Stimulated activated CD8-positive, alpha-beta memory T cell treated with anti-CD3 and anti-CD28 coated beads, Interleukin-15, amount 100 ng/mL, for 24 hours (primary cell): ENCODE measurements at regions not wholly inside any gene's neighbourhood (a gene's known extent, or its start where the extent isn't known, plus 50 kb on each side); places are given as distances from the start of the nearest gene placed in this dataset.
"Not testable (repeated sequence)": the region's sequence is repeated elsewhere in the genome, so short reads cannot be mapped to it uniquely, and the experiment has no call there.

ENCODE experiments used
- DNase-seq: peaks from one replicate; pipeline ENCODE4 v3.0.0-alpha.2; 2020; ENCODE audit warnings: low read depth

DNA sequence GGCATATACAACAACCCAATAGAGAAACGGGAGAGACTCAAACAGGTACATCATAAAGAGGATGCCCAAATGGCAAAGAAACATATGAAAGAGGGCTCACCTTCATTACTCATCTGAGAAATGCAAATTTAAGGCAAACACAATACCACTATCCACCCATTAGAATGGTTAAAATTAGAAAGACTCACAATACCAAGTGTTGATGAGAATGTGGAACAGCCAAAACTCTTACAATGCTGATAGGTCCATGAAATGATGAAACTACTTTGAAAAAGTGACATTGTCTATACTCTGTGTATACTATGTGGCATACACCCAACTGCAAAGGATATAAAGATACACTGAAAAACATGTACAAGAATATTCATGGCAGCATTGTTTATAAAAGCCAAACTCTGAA is 96.2 kb upstream of the TSHZ3 start:
- DNase-seq, result no peak

GRCh38 chr19:31448221-31448657 is 99.0 kb upstream of the TSHZ3 start:
- DNase-seq, result no peak

DNA sequence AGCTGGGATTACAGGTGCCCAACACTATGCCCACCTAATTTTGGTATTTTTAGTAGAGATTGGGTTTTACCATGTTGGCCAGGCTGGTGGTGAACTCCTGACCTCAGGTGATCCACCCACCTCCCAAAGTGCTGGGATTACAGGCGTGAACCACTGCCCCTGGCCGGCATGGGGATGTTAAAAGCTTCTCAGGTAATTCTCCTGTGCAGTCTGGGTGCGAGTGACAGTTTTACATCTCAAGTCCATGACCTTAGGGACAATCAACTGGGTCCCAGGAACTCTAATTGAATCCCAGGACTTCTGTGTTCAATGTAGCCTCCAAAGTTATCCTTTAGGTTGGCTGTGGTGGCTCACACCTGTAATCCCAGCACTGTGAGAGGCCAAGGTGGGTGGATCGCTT is 100.1 kb upstream of the TSHZ3 start:
- DNase-seq, result no peak

DNA sequence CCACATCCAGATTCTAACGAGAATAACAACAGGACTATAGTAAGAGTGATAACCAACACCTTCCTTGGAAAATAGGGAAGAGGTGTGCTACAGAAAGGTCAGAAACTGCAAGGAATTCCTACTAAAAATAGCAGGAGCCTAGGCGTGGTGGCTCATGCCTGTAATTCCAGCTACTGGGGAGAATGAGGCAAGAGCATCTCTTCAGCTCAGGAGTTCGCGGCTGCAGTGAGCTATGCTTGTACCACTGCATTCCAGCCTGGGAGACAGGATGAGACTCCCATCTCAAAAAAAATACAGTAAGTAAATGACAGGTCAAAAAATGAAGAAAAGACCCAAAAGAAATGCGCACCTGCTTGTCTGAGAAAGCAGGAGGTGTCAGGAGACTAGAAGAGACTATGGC is 101.5 kb upstream of the TSHZ3 start:
- DNase-seq, result no peak

DNA sequence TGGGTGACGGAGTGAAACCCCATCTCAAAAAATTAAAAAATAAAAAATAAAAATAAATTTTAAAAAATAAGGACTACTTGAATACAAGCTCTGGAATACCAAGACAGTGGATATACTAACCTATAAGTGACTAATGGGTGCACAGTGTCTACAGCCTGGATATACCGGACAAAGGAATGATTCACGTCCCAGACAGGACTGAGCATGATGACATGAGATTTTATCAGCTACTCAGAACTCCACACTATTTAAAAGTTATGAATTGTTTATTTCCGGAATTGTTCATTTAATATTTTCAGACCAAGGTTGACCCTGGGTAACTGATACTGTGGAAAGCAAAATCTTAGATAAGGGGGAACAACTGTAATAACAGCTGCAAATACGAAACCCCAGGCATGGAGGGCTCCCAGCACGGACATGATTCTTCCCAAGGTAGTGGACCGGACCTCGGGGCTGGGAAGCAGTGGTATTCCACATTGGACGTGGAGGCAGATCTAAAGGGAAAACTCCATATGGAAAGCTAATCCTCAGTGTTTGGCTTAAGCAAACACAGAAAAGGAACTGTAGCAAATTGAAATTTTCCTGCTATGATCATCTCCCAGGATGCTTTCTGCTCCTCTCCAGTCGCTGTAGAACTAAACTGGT is 102.6 kb upstream of the TSHZ3 start:
- no peak for DNase-seq

DNA sequence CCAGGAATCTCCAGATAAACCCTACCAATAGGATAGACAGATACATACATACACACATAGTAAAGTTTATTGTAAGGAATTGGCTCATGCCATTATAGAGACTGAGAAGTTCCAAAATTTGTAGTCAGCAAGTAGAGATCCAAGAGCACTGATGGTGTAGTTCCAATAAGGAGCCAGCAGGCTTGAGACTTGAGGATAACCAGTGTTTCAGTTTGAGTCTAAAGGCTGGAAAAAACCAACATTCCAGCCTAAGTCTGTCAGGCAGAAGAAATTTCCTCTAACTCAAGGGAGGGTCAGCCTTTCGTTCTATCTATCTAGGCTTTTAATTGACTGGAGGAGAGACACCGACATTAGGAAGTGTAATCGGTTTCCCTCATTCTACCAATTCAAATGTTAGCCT is 110.2 kb upstream of the TSHZ3 start:
- DNase-seq, result no peak

- no peak for DNase-seq
Observed at GRCh38 chr19:31461814-31462539, 112.7 kb upstream of the TSHZ3 start.

GRCh38 chr19:31470229-31470939 is 121.1 kb upstream of the TSHZ3 start:
- DNase-seq, result no peak

DNA sequence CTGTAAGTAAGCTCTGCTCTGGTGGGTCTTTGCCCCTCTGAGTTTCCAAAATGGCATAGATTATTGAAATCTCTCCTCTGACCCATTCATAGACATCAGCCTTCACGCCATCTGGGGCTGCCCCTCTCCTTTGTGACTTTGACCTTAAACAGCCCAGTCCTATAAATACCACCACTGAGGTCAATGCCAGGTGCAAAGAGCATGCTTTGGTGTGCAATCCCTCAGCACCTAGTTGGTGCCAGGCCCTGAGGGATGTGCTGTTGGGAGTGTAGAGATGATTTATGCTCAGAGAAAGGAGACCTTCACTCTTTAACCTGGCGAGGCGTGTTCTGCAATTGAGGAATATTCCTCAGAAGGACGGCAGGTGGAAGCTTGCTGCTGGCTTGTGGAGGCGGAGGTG is 121.7 kb upstream of the TSHZ3 start:
- DNase-seq, result no peak

DNA sequence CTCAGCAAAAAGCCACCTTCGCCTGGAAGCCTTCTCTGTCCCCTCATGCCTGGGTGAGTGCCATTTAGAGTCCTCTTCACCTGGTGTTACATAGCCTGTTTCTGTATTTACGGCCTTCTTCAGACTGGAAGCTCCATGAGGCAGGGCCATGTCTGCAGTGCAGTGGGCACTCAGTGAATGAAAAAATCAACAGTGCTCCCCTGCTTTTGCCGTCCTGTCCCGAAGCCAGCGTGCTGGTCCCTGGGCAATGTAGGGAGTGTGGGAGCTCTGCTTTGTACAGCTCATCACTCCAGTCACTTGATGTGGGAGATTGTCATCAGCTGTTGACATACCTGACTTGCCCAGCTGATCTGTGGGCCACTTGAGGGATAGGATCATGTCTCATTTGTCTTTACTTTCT is 129.0 kb upstream of the TSHZ3 start:
- no peak for DNase-seq

GRCh38 chr19:31483226-31483857 is 134.1 kb upstream of the TSHZ3 start:
- DNase-seq, result no peak

- DNase-seq, result not testable (repeated sequence)
Observed at GRCh38 chr19:31484858-31485410, 135.7 kb upstream of the TSHZ3 start.

DNA sequence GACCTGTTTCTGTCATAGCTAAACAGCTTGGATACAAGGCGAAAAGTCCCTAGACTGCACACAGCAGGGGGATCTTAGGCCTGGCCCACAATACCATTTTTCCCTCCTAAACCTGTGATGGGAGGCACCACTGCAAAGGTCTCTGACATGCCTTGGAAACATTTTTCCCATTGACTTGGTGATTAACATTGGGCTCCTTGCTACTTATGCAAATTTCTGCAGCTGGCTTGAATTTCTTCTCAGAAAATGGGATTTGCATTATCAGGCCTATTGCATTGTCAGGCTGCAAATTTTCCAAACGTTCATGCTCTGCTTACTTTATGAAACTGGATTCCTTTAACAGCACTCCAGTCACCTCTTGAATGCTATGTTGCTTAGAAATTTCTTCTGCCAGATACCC is 136.2 kb upstream of the TSHZ3 start:
- DNase-seq, result no peak

DNA sequence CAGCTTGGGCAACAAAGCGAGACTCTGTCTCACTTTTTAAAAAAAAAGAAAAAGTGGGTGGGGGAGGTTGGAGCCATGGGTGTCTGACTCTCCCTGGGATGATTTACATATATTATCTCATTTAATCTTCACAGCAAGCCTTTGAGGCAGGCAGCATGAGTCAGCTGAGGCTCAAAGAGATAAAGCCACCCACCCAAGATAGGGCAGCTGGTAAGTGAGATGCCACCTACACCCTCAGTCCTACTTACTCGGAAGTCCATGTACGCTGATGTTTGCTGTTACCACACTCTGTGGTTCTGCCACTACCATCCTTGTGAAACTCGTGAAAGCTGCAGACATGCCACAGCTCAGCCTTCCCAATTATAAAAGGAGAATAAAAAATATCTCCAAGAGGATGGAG is 142.0 kb upstream of the TSHZ3 start:
- DNase-seq, result no peak

DNA sequence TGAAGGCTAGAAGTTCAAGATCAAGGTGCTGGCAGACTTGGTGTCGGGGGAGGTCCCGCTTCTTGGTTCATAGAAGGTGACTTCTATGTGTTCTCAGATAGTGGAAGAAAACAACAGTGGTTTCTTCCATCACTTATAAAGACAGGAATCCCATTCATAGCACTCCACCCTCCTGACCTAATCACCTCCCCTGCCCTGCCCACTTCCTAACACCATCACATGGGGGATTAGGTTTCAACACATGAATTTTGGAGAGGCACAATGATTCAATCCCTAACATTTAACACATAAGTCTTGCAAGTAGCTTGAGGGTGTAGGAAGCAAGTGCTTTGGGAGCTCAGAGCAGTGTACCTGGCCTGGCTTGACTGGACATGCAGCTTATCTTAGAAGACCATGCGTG is 142.8 kb upstream of the TSHZ3 start:
- DNase-seq, result no peak

DNA sequence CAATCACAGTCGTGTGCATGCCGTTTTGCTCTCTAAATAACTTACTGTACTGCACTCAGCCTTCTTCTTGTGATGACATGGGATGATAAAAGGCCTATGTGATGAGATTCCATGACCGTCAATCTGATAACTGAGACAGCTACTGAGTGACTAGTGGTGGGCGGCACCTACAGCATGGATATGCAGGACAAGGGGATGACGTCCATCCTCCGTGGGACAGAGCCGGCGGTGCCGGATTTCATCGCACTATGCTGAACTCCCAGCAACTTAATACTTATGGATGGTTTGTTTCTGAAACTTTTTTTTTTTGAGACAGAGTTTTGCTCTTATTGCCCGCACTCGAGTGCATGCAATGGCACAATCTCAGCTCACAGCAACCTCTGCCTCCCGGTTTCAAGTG is 146.8 kb upstream of the TSHZ3 start:
- DNase-seq, result no peak

DNA sequence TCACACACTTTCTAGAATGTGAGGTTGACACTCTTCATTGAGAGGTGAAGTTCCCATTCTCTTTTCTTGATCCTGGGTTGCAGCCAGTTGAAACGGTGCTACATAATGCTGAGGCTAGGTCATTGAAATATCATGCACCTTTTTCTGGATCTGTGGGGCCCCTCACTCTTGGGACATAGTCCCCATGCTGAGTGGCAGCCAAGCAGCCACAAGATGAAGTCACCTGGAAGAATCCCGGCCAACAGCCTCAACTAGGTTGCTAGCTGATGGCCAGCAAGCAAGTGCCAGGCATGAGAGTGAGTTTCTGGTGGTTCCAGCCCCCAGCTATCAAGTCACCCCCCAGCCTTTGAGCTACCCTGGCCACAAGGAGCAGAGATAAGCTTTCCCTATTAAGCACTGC is 148.5 kb upstream of the TSHZ3 start:
- DNase-seq, result no peak

- no peak for DNase-seq
Observed at GRCh38 chr19:31498781-31499180, 149.5 kb upstream of the TSHZ3 start.

- DNase-seq, result no peak
Observed at GRCh38 chr19:31499281-31500196, 150.3 kb upstream of the TSHZ3 start.

- DNase-seq, result no peak
Observed at GRCh38 chr19:31500197-31500830, 151.1 kb upstream of the TSHZ3 start.

- no peak for DNase-seq
Observed at GRCh38 chr19:31500946-31501345, 151.7 kb upstream of the TSHZ3 start.
